Trophoblast cell (in vitro differentiated cells and primary cell): ENCODE measurements at regions not wholly inside any gene's neighbourhood (a gene's known extent, or its start where the extent isn't known, plus 50 kb on each side); places are given as distances from the start of the nearest gene placed in this dataset.

Experiments used
- DNase-seq, 2 donors: peaks; one replicate each; pipeline ENCODE4 v3.0.0-alpha.2; 2016
- H2AFZ ChIP-seq: 2 replicates; pipeline ENCODE4 v1.6.1; 2013; ENCODE audit warnings: low read length, moderate library complexity, mild to moderate bottlenecking; ENCODE audit not compliant: insufficient read depth, poor library complexity
- H2AK5ac ChIP-seq: 2 replicates; pipeline ENCODE4 v1.6.1; 2013; ENCODE audit warnings: mild to moderate bottlenecking, low read length
- H2BK120ac ChIP-seq: 2 replicates; pipeline ENCODE4 v1.6.1; 2013; ENCODE audit warnings: low read length, mild to moderate bottlenecking, moderate library complexity; ENCODE audit not compliant: insufficient read depth, poor library complexity
- H2BK12ac ChIP-seq: 2 replicates; pipeline ENCODE4 v1.6.1; 2013; ENCODE audit warnings: mild to moderate bottlenecking, low read length, moderate library complexity
- H2BK5ac ChIP-seq: 2 replicates; pipeline ENCODE4 v1.6.1; 2013; ENCODE audit warnings: low read length, low read depth, moderate library complexity, mild to moderate bottlenecking; ENCODE audit not compliant: poor library complexity
- H3K14ac ChIP-seq: 2 replicates; pipeline ENCODE4 v1.6.1; 2013; ENCODE audit warnings: mild to moderate bottlenecking, low read length
- H3K18ac ChIP-seq: 2 replicates; pipeline ENCODE4 v1.6.1; 2013; ENCODE audit warnings: mild to moderate bottlenecking, low read length
- H3K23ac ChIP-seq: 2 replicates; pipeline ENCODE4 v1.6.1; 2013; ENCODE audit warnings: low read length
- H3K27ac ChIP-seq: 2 replicates; pipeline ENCODE4 v1.5.1; 2013; ENCODE audit warnings: low read depth, mild to moderate bottlenecking, inconsistent platforms, low read length, moderate library complexity
- H3K27me3 ChIP-seq: 2 replicates; pipeline ENCODE4 v1.6.1; 2013; ENCODE audit warnings: inconsistent platforms, mild to moderate bottlenecking, low read length, moderate library complexity; ENCODE audit not compliant: insufficient read depth
- H3K36me3 ChIP-seq, 2 experiments: 1 replicate in 1 of 2; 2 replicates in 1 of 2; pipeline ENCODE4 v1.6.1; 2013; ENCODE audit warnings: low read length in 2 of 2, mild to moderate bottlenecking in 2 of 2, moderate library complexity in 1 of 2; ENCODE audit not compliant: insufficient read depth in 2 of 2, control insufficient read depth in 1 of 2
- H3K4ac ChIP-seq: 2 replicates; pipeline ENCODE4 v1.6.1; 2013; ENCODE audit warnings: low read depth, mild to moderate bottlenecking, low read length, moderate library complexity
- H3K4me1 ChIP-seq, 2 experiments: 1 replicate in 1 of 2; 2 replicates in 1 of 2; pipeline ENCODE4 v1.6.1; 2013; ENCODE audit warnings: low read length in 2 of 2, mild to moderate bottlenecking in 2 of 2, moderate library complexity in 1 of 2; ENCODE audit not compliant: insufficient read depth in 2 of 2, control insufficient read depth in 1 of 2
- H3K4me2 ChIP-seq: 2 replicates; pipeline ENCODE4 v1.6.1; 2013; ENCODE audit warnings: inconsistent platforms, mild to moderate bottlenecking, low read length, moderate library complexity
- H3K4me3 ChIP-seq: 2 replicates; pipeline ENCODE4 v1.5.1; 2013; ENCODE audit warnings: mild to moderate bottlenecking, low read depth, low read length, inconsistent platforms
- H3K79me1 ChIP-seq: one replicate; pipeline ENCODE4 v1.6.1; 2013; ENCODE audit warnings: low read length
- H3K79me2 ChIP-seq: 2 replicates; pipeline ENCODE4 v1.6.1; 2013; ENCODE audit warnings: low read length, mild to moderate bottlenecking; ENCODE audit not compliant: control insufficient read depth, insufficient read depth, poor library complexity
- H3K9ac ChIP-seq: 2 replicates; pipeline ENCODE4 v1.6.1; 2013; ENCODE audit warnings: mild to moderate bottlenecking, low read length
- H3K9me3 ChIP-seq: 2 replicates; pipeline ENCODE4 v1.6.1; 2013; ENCODE audit warnings: low read depth, mild to moderate bottlenecking, control low read depth, inconsistent platforms, low read length; ENCODE audit not compliant: insufficient read depth
- H4K12ac ChIP-seq: 2 replicates; pipeline ENCODE4 v1.6.1; 2013; ENCODE audit warnings: low read depth, mild to moderate bottlenecking, low read length, moderate library complexity
- H4K8ac ChIP-seq: 2 replicates; pipeline ENCODE4 v1.6.1; 2013; ENCODE audit warnings: low read depth, mild to moderate bottlenecking, low read length, moderate library complexity
- H4K91ac ChIP-seq: one replicate; pipeline ENCODE4 v1.6.1; 2013; ENCODE audit warnings: low read depth, mild to moderate bottlenecking, low read length, moderate library complexity
- WGBS: extraction: QIAGEN DNeasy Blood & Tissue Kit; methylation state at CpG from one replicate; pipeline ENCODE4 v1.1.7; 2013; ENCODE audit warnings: missing lambda C conversion rate; ENCODE audit not compliant: insufficient read length, insufficient coverage; ENCODE audit errors: extremely low coverage; 5-methylcytosine and 5-hydroxymethylcytosine counted together

- Histone ChIP-seq H3K18ac (no peak overlapping the region), H3K36me3 (no peaks in the 10 kb centered on the region), H3K79me2 (no peaks in the 10 kb centered on the region), H3K23ac (no peak overlapping the region), H4K12ac (no peak overlapping the region), H3K9ac (no peak overlapping the region), H2AFZ (no peak overlapping the region), H4K91ac (no peak overlapping the region), H2BK5ac (no peak overlapping the region), H3K4me1 (no peaks in the 10 kb centered on the region), H3K27ac (no peak overlapping the region), H3K4me3 (no peak overlapping the region), H3K27me3 (no peaks in the 10 kb centered on the region), H3K79me1 (no peaks in the 10 kb centered on the region), H3K4ac (no peak overlapping the region), H2BK12ac (no peak overlapping the region), H4K8ac (no peak overlapping the region), H3K9me3 (peaks cover 3% of the 10 kb centered on the region), H2AK5ac (no peak overlapping the region), H3K4me2 (no peak overlapping the region), H2BK120ac (no peak overlapping the region), H3K14ac (no peak overlapping the region)
- no CpG with 5 or more reads among the region's 3 CpGs for WGBS
- no peak for DNase-seq
Observed at GRCh38 chr5:39648085-39648847, 223.5 kb upstream of the DAB2 start.

GRCh38 chr5:39640552-39640951 lies 215.8 kb upstream of the DAB2 start:
- Histone ChIP-seq H3K4ac (no peak overlapping the region), H3K14ac (no peak overlapping the region), H3K4me1 (no peaks in the 10 kb centered on the region), H2BK12ac (no peak overlapping the region), H3K9me3 (no peaks in the 10 kb centered on the region), H3K23ac (no peak overlapping the region), H4K8ac (no peak overlapping the region), H3K36me3 (no peaks in the 10 kb centered on the region), H4K12ac (no peak overlapping the region), H2AK5ac (no peak overlapping the region), H3K4me2 (no peak overlapping the region), H3K79me1 (no peaks in the 10 kb centered on the region), H2BK120ac (no peak overlapping the region), H4K91ac (no peak overlapping the region), H2AFZ (no peak overlapping the region), H3K18ac (no peak overlapping the region), H3K27ac (no peak overlapping the region), H3K9ac (no peak overlapping the region), H3K27me3 (no peaks in the 10 kb centered on the region), H2BK5ac (no peak overlapping the region), H3K4me3 (no peak overlapping the region), H3K79me2 (no peaks in the 10 kb centered on the region)
- WGBS = no CpG with 5 or more reads among the region's 1 CpG
- DNase-seq = no peak

GRCh38 chr5:39639618-39640089 lies 214.9 kb upstream of the DAB2 start:
- Histone ChIP-seq H2AFZ (no peak overlapping the region), H2BK120ac (no peak overlapping the region)

GRCh38 chr5:39638813-39639212 lies 214.0 kb upstream of the DAB2 start:
- Histone ChIP-seq H2AFZ (no peak overlapping the region), H3K79me2 (no peaks in the 10 kb centered on the region), H2AK5ac (no peak overlapping the region), H3K4me2 (no peak overlapping the region), H3K9me3 (no peaks in the 10 kb centered on the region), H3K14ac (no peak overlapping the region), H2BK12ac (no peak overlapping the region), H3K4ac (no peak overlapping the region), H3K9ac (no peak overlapping the region), H4K91ac (no peak overlapping the region), H3K4me1 (no peaks in the 10 kb centered on the region), H3K27ac (no peak overlapping the region), H2BK5ac (no peak overlapping the region), H3K27me3 (no peaks in the 10 kb centered on the region), H3K36me3 (no peaks in the 10 kb centered on the region), H3K18ac (no peak overlapping the region), H2BK120ac (no peak overlapping the region), H3K4me3 (no peak overlapping the region), H4K8ac (no peak overlapping the region), H4K12ac (no peak overlapping the region), H3K79me1 (no peaks in the 10 kb centered on the region), H3K23ac (no peak overlapping the region)
- DNase-seq = no peak

More at GRCh38 chr5:39639618-39640089, 214.9 kb upstream of the DAB2 start:
- Histone ChIP-seq H4K8ac (no peak overlapping the region), H3K27me3 (no peaks in the 10 kb centered on the region), H3K79me1 (no peaks in the 10 kb centered on the region), H2AK5ac (no peak overlapping the region), H4K12ac (no peak overlapping the region), H3K27ac (no peak overlapping the region), H3K4ac (no peak overlapping the region), H3K14ac (no peak overlapping the region), H3K9ac (no peak overlapping the region), H3K4me2 (no peak overlapping the region), H3K9me3 (no peaks in the 10 kb centered on the region), H2BK12ac (no peak overlapping the region), H3K4me3 (no peak overlapping the region), H3K4me1 (no peaks in the 10 kb centered on the region), H3K23ac (no peak overlapping the region), H3K36me3 (no peaks in the 10 kb centered on the region), H4K91ac (no peak overlapping the region), H3K18ac (no peak overlapping the region), H3K79me2 (no peaks in the 10 kb centered on the region), H2BK5ac (no peak overlapping the region)
- DNase-seq = no peak
- no CpG with 5 or more reads among the region's 3 CpGs for WGBS
